LoVo (cell line): ENCODE measurements at regions not wholly inside any gene's neighbourhood (a gene's known extent, or its start where the extent isn't known, plus 50 kb on each side); places are given as distances from the start of the nearest gene placed in this dataset.
"Not testable (repeated sequence)": the region's sequence is repeated elsewhere in the genome, so short reads cannot be mapped to it uniquely, and the experiment has no call there.

Experiments
- DNase-seq: peaks from one replicate; pipeline ENCODE4 v3.0.0-alpha.2; 2016; ENCODE audit warnings: low spot score

- no peak for DNase-seq
Measured at GRCh38 chr9:34907044-34907443, 51.0 kb upstream of the PHF24 start.

GRCh38 chr9:34899535-34900158 is 58.4 kb upstream of the PHF24 start:
- peak; percentile 76 for DNase-seq

- DNase-seq: no peak
Measured at GRCh38 chr9:34898846-34899245, 59.2 kb upstream of the PHF24 start.

- DNase-seq: no peak
Measured at GRCh38 chr9:34896112-34896511, 62.0 kb upstream of the PHF24 start.

- DNase-seq: no peak
Measured at GRCh38 chr9:34892886-34893285, 65.2 kb upstream of the PHF24 start.

GRCh38 chr9:34891386-34891785 is 66.7 kb upstream of the PHF24 start:
- no peak for DNase-seq

- no peak for DNase-seq
Measured at GRCh38 chr9:34887841-34888240, 70.2 kb upstream of the PHF24 start.

GRCh38 chr9:34884747-34885189 is 73.3 kb upstream of the PHF24 start:
- no peak for DNase-seq

- no peak for DNase-seq
Measured at GRCh38 chr9:34876096-34876495, 82.0 kb upstream of the PHF24 start.

- DNase-seq: peak; percentile 19
Measured at GRCh38 chr9:34869390-34869789, 88.7 kb upstream of the PHF24 start.

- DNase-seq: no peak
Measured at GRCh38 chr9:34866614-34867013, 91.5 kb upstream of the PHF24 start.

- no peak for DNase-seq
Measured at GRCh38 chr9:34863426-34863825, 94.7 kb upstream of the PHF24 start.

GRCh38 chr9:34862836-34863235 is 95.2 kb upstream of the PHF24 start:
- DNase-seq: no peak

GRCh38 chr9:34862043-34862442 is 96.0 kb upstream of the PHF24 start:
- no peak for DNase-seq

- not testable (repeated sequence) for DNase-seq
Measured at GRCh38 chr9:34855016-34855415, 103.1 kb upstream of the PHF24 start.

GRCh38 chr9:34830068-34830467 is 120.1 kb upstream of the CCL21 start:
- DNase-seq: no peak

GRCh38 chr9:34826999-34827538 is 117.1 kb upstream of the CCL21 start:
- DNase-seq: no peak

GRCh38 chr9:34825775-34826174 is 115.8 kb upstream of the CCL21 start:
- DNase-seq: no peak

GRCh38 chr9:34823778-34824177 is 113.8 kb upstream of the CCL21 start:
- DNase-seq: no peak

GRCh38 chr9:34810187-34810524 is 100.2 kb upstream of the CCL21 start:
- DNase-seq: no peak

GRCh38 chr9:34809504-34810186 is 99.7 kb upstream of the CCL21 start:
- DNase-seq: no peak

GRCh38 chr9:34802916-34803315 is 93.0 kb upstream of the CCL21 start:
- DNase-seq: no peak

GRCh38 chr9:34797367-34797766 is 87.4 kb upstream of the CCL21 start:
- no peak for DNase-seq

- no peak for DNase-seq
Measured at GRCh38 chr9:34796924-34797323, 87.0 kb upstream of the CCL21 start.
